SK-N-SH treated with all-trans-retinoic acid at 6 μM for 48 hours (cell line): ENCODE measurements at regions not wholly inside any gene's neighbourhood (a gene's known extent, or its start where the extent isn't known, plus 50 kb on each side); places are given as distances from the start of the nearest gene placed in this dataset.

Experiments used
- ATAC-seq: fragments of 200-7000 bp; cut with Tn5 transposase; 3 replicates; pipeline ENCODE4 v1.9.1; 2020; ENCODE audit warnings: mild to moderate bottlenecking, moderate library complexity
- ARNTL ChIP-seq: fragments of 450-650 bp; formaldehyde crosslinking; IDR thresholded peaks from 2 replicates; pipeline ENCODE4 v1.5.0; 2020; ENCODE audit warnings: low read depth, mild to moderate bottlenecking, moderate library complexity, borderline replicate concordance
- BACH2 ChIP-seq: fragments of 250-450 bp; sonication (Bioruptor Pico); IDR thresholded peaks from 2 replicates; pipeline ENCODE4 v1.9.0; 2021; ENCODE audit warnings: mild to moderate bottlenecking, borderline replicate concordance
- CSDC2 ChIP-seq: fragments of 250-450 bp; sonication (Bioruptor Pico); IDR thresholded peaks from 2 replicates; pipeline ENCODE4 v1.5.0; 2020; ENCODE audit warnings: mild to moderate bottlenecking, moderate library complexity
- ESRRG ChIP-seq: fragments of 250-450 bp; sonication (Bioruptor Pico); IDR thresholded peaks from 2 replicates; pipeline ENCODE4 v1.6.1; 2021; ENCODE audit warnings: mild to moderate bottlenecking
- ISL1 ChIP-seq: fragments of 250-450 bp; sonication (Bioruptor Pico); IDR thresholded peaks from 2 replicates; pipeline ENCODE4 v2.1.2; 2022; ENCODE audit warnings: mild to moderate bottlenecking, moderate library complexity
- OSR1 ChIP-seq: fragments of 250-450 bp; sonication (Bioruptor Pico); IDR thresholded peaks from 2 replicates; pipeline ENCODE4 v1.8.0; 2022; ENCODE audit warnings: moderate library complexity, mild to moderate bottlenecking, inconsistent platforms
- RARB ChIP-seq: fragments of 250-450 bp; sonication (Bioruptor Pico); IDR thresholded peaks from 2 replicates; pipeline ENCODE4 v1.8.0; 2021; ENCODE audit warnings: mild to moderate bottlenecking, moderate library complexity
- TCF4 ChIP-seq: fragments of 250-450 bp; sonication (Bioruptor Pico); IDR thresholded peaks from 2 replicates; pipeline ENCODE4 v1.8.0; 2021; ENCODE audit warnings: mild to moderate bottlenecking, moderate library complexity, borderline replicate concordance
- TOX ChIP-seq: fragments of 250-450 bp; sonication (Bioruptor Pico); IDR thresholded peaks from 2 replicates; pipeline ENCODE4 v1.8.0; 2021; ENCODE audit warnings: mild to moderate bottlenecking, moderate library complexity, borderline replicate concordance
- ZNF565 ChIP-seq: fragments of 450-650 bp; formaldehyde crosslinking; conservative IDR thresholded peaks from 2 replicates; pipeline ENCODE4 v1.5.0; 2020; ENCODE audit warnings: low read depth, mild to moderate bottlenecking, moderate library complexity
- ZNF70 ChIP-seq: fragments of 450-650 bp; formaldehyde crosslinking; IDR thresholded peaks from 2 replicates; pipeline ENCODE4 v1.5.0; 2020; ENCODE audit warnings: mild to moderate bottlenecking, moderate library complexity
- ZNF8 ChIP-seq: fragments of 450-650 bp; formaldehyde crosslinking; IDR thresholded peaks from 2 replicates; pipeline ENCODE4 v1.5.0; 2020; ENCODE audit warnings: mild to moderate bottlenecking, moderate library complexity
- TF ChIP-seq, protein P1 (sequence below): fragments of 250-450 bp; sonication (Bioruptor Pico); IDR thresholded peaks from 2 replicates; pipeline ENCODE4 v1.5.1; 2021; ENCODE audit warnings: mild to moderate bottlenecking, moderate library complexity
- TF ChIP-seq, protein P2 (sequence below): fragments of 250-450 bp; sonication (Bioruptor Pico); IDR thresholded peaks from 2 replicates; pipeline ENCODE4 v1.5.1; 2020; ENCODE audit warnings: low read depth, mild to moderate bottlenecking, moderate library complexity
- TF ChIP-seq, protein P3 (sequence below): fragments of 250-450 bp; sonication (Bioruptor Pico); IDR thresholded peaks from 2 replicates; pipeline ENCODE4 v1.5.0; 2020; ENCODE audit warnings: mild to moderate bottlenecking, moderate library complexity
- TF ChIP-seq, protein P4 (sequence below): fragments of 250-450 bp; sonication (Bioruptor Pico); IDR thresholded peaks from 2 replicates; pipeline ENCODE4 v1.8.0; 2021; ENCODE audit warnings: low read depth, mild to moderate bottlenecking, moderate library complexity, borderline replicate concordance

DNA sequence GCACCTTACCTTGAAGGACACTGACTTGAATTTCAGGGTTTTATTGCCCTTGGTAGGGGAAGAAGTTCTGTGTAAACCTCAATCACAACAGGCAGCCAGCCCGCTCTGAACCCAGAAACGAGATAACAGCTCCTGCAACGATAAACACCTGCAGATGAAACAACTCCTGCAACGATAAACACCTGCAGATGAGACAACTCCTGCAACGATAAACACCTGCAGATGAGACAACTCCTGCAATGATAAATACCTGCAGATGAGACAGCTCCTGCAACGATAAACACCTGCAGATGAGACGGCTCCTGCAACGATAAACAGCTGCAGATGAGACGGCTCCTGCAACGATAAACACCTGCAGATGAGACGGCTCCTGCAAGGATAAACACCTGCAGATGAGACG lies 54.0 kb upstream of the TBXT start:
- ATAC-seq: no peak
- no peak for TF ChIP-seq RARB (CRISPR knock-in tag)
- TF ChIP-seq ISL1 (CRISPR knock-in tag): no peak
- no peak for TF ChIP-seq CSDC2 (CRISPR knock-in tag)
- TF ChIP-seq, protein P1, sequence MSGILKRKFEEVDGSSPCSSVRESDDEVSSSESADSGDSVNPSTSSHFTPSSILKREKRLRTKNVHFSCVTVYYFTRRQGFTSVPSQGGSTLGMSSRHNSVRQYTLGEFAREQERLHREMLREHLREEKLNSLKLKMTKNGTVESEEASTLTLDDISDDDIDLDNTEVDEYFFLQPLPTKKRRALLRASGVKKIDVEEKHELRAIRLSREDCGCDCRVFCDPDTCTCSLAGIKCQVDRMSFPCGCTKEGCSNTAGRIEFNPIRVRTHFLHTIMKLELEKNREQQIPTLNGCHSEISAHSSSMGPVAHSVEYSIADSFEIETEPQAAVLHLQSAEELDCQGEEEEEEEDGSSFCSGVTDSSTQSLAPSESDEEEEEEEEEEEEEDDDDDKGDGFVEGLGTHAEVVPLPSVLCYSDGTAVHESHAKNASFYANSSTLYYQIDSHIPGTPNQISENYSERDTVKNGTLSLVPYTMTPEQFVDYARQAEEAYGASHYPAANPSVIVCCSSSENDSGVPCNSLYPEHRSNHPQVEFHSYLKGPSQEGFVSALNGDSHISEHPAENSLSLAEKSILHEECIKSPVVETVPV (CRISPR knock-in tag): no peak
- TF ChIP-seq ZNF565 (CRISPR knock-in tag): no peak
- no peak for TF ChIP-seq TOX (CRISPR knock-in tag)
- no peak for TF ChIP-seq ZNF70 (CRISPR knock-in tag)
- TF ChIP-seq, protein P2, sequence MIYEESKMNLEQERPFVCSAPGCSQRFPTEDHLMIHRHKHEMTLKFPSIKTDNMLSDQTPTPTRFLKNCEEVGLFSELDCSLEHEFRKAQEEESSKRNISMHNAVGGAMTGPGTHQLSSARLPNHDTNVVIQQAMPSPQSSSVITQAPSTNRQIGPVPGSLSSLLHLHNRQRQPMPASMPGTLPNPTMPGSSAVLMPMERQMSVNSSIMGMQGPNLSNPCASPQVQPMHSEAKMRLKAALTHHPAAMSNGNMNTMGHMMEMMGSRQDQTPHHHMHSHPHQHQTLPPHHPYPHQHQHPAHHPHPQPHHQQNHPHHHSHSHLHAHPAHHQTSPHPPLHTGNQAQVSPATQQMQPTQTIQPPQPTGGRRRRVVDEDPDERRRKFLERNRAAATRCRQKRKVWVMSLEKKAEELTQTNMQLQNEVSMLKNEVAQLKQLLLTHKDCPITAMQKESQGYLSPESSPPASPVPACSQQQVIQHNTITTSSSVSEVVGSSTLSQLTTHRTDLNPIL: no peak
- no peak for TF ChIP-seq OSR1
- TF ChIP-seq, protein P3, sequence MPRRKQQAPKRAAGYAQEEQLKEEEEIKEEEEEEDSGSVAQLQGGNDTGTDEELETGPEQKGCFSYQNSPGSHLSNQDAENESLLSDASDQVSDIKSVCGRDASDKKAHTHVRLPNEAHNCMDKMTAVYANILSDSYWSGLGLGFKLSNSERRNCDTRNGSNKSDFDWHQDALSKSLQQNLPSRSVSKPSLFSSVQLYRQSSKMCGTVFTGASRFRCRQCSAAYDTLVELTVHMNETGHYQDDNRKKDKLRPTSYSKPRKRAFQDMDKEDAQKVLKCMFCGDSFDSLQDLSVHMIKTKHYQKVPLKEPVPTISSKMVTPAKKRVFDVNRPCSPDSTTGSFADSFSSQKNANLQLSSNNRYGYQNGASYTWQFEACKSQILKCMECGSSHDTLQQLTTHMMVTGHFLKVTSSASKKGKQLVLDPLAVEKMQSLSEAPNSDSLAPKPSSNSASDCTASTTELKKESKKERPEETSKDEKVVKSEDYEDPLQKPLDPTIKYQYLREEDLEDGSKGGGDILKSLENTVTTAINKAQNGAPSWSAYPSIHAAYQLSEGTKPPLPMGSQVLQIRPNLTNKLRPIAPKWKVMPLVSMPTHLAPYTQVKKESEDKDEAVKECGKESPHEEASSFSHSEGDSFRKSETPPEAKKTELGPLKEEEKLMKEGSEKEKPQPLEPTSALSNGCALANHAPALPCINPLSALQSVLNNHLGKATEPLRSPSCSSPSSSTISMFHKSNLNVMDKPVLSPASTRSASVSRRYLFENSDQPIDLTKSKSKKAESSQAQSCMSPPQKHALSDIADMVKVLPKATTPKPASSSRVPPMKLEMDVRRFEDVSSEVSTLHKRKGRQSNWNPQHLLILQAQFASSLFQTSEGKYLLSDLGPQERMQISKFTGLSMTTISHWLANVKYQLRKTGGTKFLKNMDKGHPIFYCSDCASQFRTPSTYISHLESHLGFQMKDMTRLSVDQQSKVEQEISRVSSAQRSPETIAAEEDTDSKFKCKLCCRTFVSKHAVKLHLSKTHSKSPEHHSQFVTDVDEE (CRISPR knock-in tag): no peak
- TF ChIP-seq ESRRG (CRISPR knock-in tag): no peak

DNA sequence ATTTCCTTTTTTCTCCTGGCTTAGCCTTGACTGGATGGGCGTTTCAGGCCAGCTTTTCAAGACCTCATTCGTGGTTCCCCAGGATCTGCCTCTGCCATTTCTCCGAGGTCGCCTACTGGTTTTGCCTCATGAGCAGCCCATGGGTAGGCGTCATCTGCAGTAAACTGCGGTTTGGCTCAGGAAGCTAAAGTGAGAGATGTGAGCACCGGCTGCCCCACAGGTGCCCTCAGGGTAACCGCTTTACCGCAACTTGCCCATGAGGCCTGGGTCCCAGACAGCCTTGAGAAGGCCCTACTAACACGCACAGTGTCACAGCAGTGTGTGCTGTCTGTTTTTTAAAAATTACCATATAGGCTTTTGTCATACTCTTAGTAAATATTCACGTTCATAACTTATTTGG lies 53.4 kb upstream of the TBXT start:
- TF ChIP-seq OSR1 (no peak), ARNTL (CRISPR knock-in tag) (no peak), BACH2 (CRISPR knock-in tag) (no peak), TCF4 (no peak), TOX (CRISPR knock-in tag) (no peak), ZNF8 (CRISPR knock-in tag) (no peak), RARB (CRISPR knock-in tag) (no peak)
- TF ChIP-seq, protein P3 (CRISPR knock-in tag): no peak
- TF ChIP-seq, protein P4, sequence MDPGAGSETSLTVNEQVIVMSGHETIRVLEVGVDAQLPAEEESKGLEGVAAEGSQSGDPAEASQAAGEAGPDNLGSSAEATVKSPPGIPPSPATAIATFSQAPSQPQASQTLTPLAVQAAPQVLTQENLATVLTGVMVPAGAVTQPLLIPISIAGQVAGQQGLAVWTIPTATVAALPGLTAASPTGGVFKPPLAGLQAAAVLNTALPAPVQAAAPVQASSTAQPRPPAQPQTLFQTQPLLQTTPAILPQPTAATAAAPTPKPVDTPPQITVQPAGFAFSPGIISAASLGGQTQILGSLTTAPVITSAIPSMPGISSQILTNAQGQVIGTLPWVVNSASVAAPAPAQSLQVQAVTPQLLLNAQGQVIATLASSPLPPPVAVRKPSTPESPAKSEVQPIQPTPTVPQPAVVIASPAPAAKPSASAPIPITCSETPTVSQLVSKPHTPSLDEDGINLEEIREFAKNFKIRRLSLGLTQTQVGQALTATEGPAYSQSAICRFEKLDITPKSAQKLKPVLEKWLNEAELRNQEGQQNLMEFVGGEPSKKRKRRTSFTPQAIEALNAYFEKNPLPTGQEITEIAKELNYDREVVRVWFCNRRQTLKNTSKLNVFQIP (CRISPR knock-in tag): no peak
- no peak for ATAC-seq
